GM21619 (cell line): ENCODE measurements at regions not wholly inside any gene's neighbourhood (a gene's known extent, or its start where the extent isn't known, plus 50 kb on each side); places are given as distances from the start of the nearest gene placed in this dataset.
"Not testable (repeated sequence)": the region's sequence is repeated elsewhere in the genome, so short reads cannot be mapped to it uniquely, and the experiment has no call there.

Experiments used
- ATAC-seq: cut with Tn5 transposase; IDR thresholded peaks from one replicate; pipeline ENCODE4 v1.9.1; 2021; ENCODE audit not compliant: unreplicated experiment

- no peak for ATAC-seq
Observed at GRCh38 chrX:13428053-13428786, 108.4 kb upstream of the ATXN3L start.

- no peak for ATAC-seq
Observed at GRCh38 chrX:13427441-13428052, 107.7 kb upstream of the ATXN3L start.

GRCh38 chrX:13420545-13421183 is 100.8 kb upstream of the ATXN3L start:
- peak; percentile 64 for ATAC-seq

- no peak for ATAC-seq
Observed at GRCh38 chrX:13419918-13420317, 100.1 kb upstream of the ATXN3L start.

- ATAC-seq, result no peak
Observed at GRCh38 chrX:13419276-13419675, 99.4 kb upstream of the ATXN3L start.

- ATAC-seq, result no peak
Observed at GRCh38 chrX:13418126-13419097, 98.6 kb upstream of the ATXN3L start.

- no peak for ATAC-seq
Observed at GRCh38 chrX:13415509-13415908, 95.7 kb upstream of the ATXN3L start.

GRCh38 chrX:13414006-13414647 is 94.3 kb upstream of the ATXN3L start:
- ATAC-seq, result no peak

- ATAC-seq, result no peak
Observed at GRCh38 chrX:13412208-13412600, 92.4 kb upstream of the ATXN3L start.

GRCh38 chrX:13411496-13412207 is 91.8 kb upstream of the ATXN3L start:
- no peak for ATAC-seq

- not testable (repeated sequence) for ATAC-seq
Observed at GRCh38 chrX:13408599-13408998, 88.7 kb upstream of the ATXN3L start.

- not testable (repeated sequence) for ATAC-seq
Observed at GRCh38 chrX:13404777-13405176, 84.9 kb upstream of the ATXN3L start.

GRCh38 chrX:13404364-13404763 is 84.5 kb upstream of the ATXN3L start:
- no peak for ATAC-seq

GRCh38 chrX:13401724-13402123 is 81.9 kb upstream of the ATXN3L start:
- no peak for ATAC-seq

- no peak for ATAC-seq
Observed at GRCh38 chrX:13398839-13399238, 79.0 kb upstream of the ATXN3L start.

GRCh38 chrX:13397878-13398818 is 78.3 kb upstream of the ATXN3L start:
- no peak for ATAC-seq

- ATAC-seq, result no peak
Observed at GRCh38 chrX:13396924-13397323, 77.1 kb upstream of the ATXN3L start.

GRCh38 chrX:13389501-13389900 is 69.6 kb upstream of the ATXN3L start:
- ATAC-seq, result no peak
